ENCODE measurements at regions not wholly inside any gene's neighbourhood (a gene's known extent, or its start where the extent isn't known, plus 50 kb on each side); places are given as distances from the start of the nearest gene placed in this dataset.

GRCh38 chr3:25099666-25100065 lies 328.4 kb upstream of the RARB start:
- DNase-seq (ENCODE audit: low read depth): no peak

- DNase-seq (ENCODE audit: low read depth): no peak
Measured at GRCh38 chr3:25103391-25103790, 324.7 kb upstream of the RARB start.

GRCh38 chr3:25107918-25108617 lies 320.0 kb upstream of the RARB start:
- no peak for DNase-seq (ENCODE audit: low read depth)

- DNase-seq (ENCODE audit: low read depth): no peak
Measured at GRCh38 chr3:25110642-25111041, 317.4 kb upstream of the RARB start.

- no peak for DNase-seq (ENCODE audit: low read depth)
Measured at GRCh38 chr3:25113891-25114290, 314.2 kb upstream of the RARB start.

GRCh38 chr3:25114532-25114931 lies 313.5 kb upstream of the RARB start:
- no peak for DNase-seq (ENCODE audit: low read depth)

GRCh38 chr3:25117005-25117593 lies 311.0 kb upstream of the RARB start:
- DNase-seq (ENCODE audit: low read depth): no peak

GRCh38 chr3:25119682-25120081 lies 308.4 kb upstream of the RARB start:
- no peak for DNase-seq (ENCODE audit: low read depth)

- DNase-seq (ENCODE audit: low read depth): no peak
Measured at GRCh38 chr3:25120665-25121064, 307.4 kb upstream of the RARB start.

- DNase-seq (ENCODE audit: low read depth): no peak
Measured at GRCh38 chr3:25125201-25125600, 302.9 kb upstream of the RARB start.

- no peak for DNase-seq (ENCODE audit: low read depth)
Measured at GRCh38 chr3:25128735-25129134, 299.3 kb upstream of the RARB start.

GRCh38 chr3:25130724-25131520 lies 297.1 kb upstream of the RARB start:
- DNase-seq (ENCODE audit: low read depth): no peak

- no peak for DNase-seq (ENCODE audit: low read depth)
Measured at GRCh38 chr3:25133588-25133987, 294.5 kb upstream of the RARB start.

- DNase-seq (ENCODE audit: low read depth): no peak
Measured at GRCh38 chr3:25137606-25138005, 290.5 kb upstream of the RARB start.

GRCh38 chr3:25139267-25139666 lies 288.8 kb upstream of the RARB start:
- no peak for DNase-seq (ENCODE audit: low read depth)

GRCh38 chr3:25142609-25143355 lies 285.3 kb upstream of the RARB start:
- no peak for DNase-seq (ENCODE audit: low read depth)

- no peak for DNase-seq (ENCODE audit: low read depth)
Measured at GRCh38 chr3:25143356-25144025, 284.6 kb upstream of the RARB start.

GRCh38 chr3:25144430-25144829 lies 283.6 kb upstream of the RARB start:
- DNase-seq (ENCODE audit: low read depth): no peak

GRCh38 chr3:25145176-25145575 lies 282.9 kb upstream of the RARB start:
- DNase-seq (ENCODE audit: low read depth): no peak

- DNase-seq (ENCODE audit: low read depth): no peak
Measured at GRCh38 chr3:25150199-25150598, 277.9 kb upstream of the RARB start.

- DNase-seq (ENCODE audit: low read depth): no peak
Measured at GRCh38 chr3:25151281-25151902, 276.7 kb upstream of the RARB start.

GRCh38 chr3:25151903-25152295 lies 276.2 kb upstream of the RARB start:
- no peak for DNase-seq (ENCODE audit: low read depth)
